Tibial nerve (tissue), 4 donors: ENCODE measurements at regions not wholly inside any gene's neighbourhood (a gene's known extent, or its start where the extent isn't known, plus 50 kb on each side); places are given as distances from the start of the nearest gene placed in this dataset.
"Not testable (repeated sequence)": the region's sequence is repeated elsewhere in the genome, so short reads cannot be mapped to it uniquely, and the experiment has no call there.

Experiments
- DNase-seq, 2 donors: peaks; one replicate each; pipeline ENCODE4 v3.0.0-alpha.2; 2019; ENCODE audit warnings: low spot score in 2 of 2
- H3K27ac ChIP-seq, 4 donors: fragments of 200-600 bp; sonication (generic) in 3 of 4; one replicate each; pipeline ENCODE4 v1.5.1; 2017 to 2019; ENCODE audit warnings: mild to moderate bottlenecking in 1 of 4
- H3K27me3 ChIP-seq, 2 donors: fragments of 200-600 bp; sonication (generic) in 1 of 2; one replicate each; pipeline versions ENCODE4 v1.5.1 to v1.6.0; 2017 to 2019
- H3K36me3 ChIP-seq, 3 donors: fragments of 200-600 bp; sonication (generic); one replicate each; pipeline ENCODE4 v1.5.1; 2018 to 2019
- H3K4me1 ChIP-seq, 4 donors: fragments of 200-600 bp; sonication (generic) in 3 of 4; one replicate each; pipeline ENCODE4 v1.5.1; 2017 to 2019
- H3K4me3 ChIP-seq, 4 donors: fragments of 200-600 bp; sonication (generic) in 3 of 4; one replicate each; pipeline ENCODE4 v1.5.1; 2017 to 2019; ENCODE audit warnings: mild to moderate bottlenecking in 1 of 4, moderate library complexity in 1 of 4
- H3K9me3 ChIP-seq, 4 donors: fragments of 200-600 bp; sonication (generic) in 3 of 4; one replicate each; pipeline ENCODE4 v1.5.1; 2017 to 2019
- EP300 ChIP-seq, 2 donors: sonication (generic); formaldehyde crosslinking; IDR thresholded peaks; one replicate each; pipeline ENCODE4 v1.6.1; 2017; ENCODE audit warnings: antibody characterized with exemption in 2 of 2, mild to moderate bottlenecking in 1 of 2
- POLR2A ChIP-seq, 2 donors: fragments of 450-650 bp; IDR thresholded peaks; one replicate each; pipeline ENCODE4 v1.6.1; 2017; ENCODE audit warnings: antibody characterized with exemption in 2 of 2, mild to moderate bottlenecking in 2 of 2, moderate library complexity in 2 of 2
- WGBS, 2 donors: methylation state at CpG; one replicate each; pipeline ENCODE4 v1.1.5; 2018; 5-methylcytosine and 5-hydroxymethylcytosine counted together
- TF ChIP-seq, protein P1 (sequence below), 5 experiments: fragments of 200-600 bp in 3 of 5; fragments of 450-650 bp in 2 of 5; sonication (generic) in 3 of 5; IDR thresholded peaks; one replicate each; pipeline ENCODE4 v1.5.1; 2016 to 2019; ENCODE audit warnings: antibody characterized with exemption in 5 of 5, mild to moderate bottlenecking in 3 of 5, moderate library complexity in 2 of 5

DNA sequence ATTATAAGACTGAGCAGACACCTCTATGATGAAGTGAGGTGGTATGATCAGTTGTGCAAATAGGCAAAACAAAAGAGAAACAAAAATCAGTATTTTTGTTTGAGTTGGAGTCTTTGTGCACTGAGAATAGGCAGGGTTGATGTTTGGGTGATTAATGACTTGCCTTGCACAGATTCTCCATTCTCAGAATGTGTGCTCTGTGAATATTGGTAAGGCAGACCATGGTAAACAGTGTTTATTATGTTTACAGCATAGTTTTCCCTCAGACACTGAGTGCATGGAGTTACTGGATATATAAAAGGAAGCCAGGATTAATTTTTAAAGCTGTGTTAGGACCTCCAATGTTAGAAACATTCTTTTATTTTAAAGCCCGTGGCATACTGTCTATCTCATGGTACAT lies 240.2 kb upstream of the MAGEB16 start:
- TF ChIP-seq, protein P1, sequence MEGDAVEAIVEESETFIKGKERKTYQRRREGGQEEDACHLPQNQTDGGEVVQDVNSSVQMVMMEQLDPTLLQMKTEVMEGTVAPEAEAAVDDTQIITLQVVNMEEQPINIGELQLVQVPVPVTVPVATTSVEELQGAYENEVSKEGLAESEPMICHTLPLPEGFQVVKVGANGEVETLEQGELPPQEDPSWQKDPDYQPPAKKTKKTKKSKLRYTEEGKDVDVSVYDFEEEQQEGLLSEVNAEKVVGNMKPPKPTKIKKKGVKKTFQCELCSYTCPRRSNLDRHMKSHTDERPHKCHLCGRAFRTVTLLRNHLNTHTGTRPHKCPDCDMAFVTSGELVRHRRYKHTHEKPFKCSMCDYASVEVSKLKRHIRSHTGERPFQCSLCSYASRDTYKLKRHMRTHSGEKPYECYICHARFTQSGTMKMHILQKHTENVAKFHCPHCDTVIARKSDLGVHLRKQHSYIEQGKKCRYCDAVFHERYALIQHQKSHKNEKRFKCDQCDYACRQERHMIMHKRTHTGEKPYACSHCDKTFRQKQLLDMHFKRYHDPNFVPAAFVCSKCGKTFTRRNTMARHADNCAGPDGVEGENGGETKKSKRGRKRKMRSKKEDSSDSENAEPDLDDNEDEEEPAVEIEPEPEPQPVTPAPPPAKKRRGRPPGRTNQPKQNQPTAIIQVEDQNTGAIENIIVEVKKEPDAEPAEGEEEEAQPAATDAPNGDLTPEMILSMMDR (IDR thresholded peaks at IDR 0.05), result no peak
- no peak for TF ChIP-seq POLR2A (IDR thresholded peaks at IDR 0.05)
- no peak for TF ChIP-seq EP300 (IDR thresholded peaks at IDR 0.05)
- Histone ChIP-seq H3K36me3 (no peaks in the 10 kb centered on the region), H3K9me3 (no peaks in the 10 kb centered on the region), H3K4me1 (no peaks in the 10 kb centered on the region), H3K27ac (no peak overlapping the region), H3K4me3 (no peak overlapping the region), H3K27me3 (no peaks in the 10 kb centered on the region)
- 71 to 90% methylated on average over 1 of the region's 1 CpG for WGBS, 2 donors
- DNase-seq, result no peak

DNA sequence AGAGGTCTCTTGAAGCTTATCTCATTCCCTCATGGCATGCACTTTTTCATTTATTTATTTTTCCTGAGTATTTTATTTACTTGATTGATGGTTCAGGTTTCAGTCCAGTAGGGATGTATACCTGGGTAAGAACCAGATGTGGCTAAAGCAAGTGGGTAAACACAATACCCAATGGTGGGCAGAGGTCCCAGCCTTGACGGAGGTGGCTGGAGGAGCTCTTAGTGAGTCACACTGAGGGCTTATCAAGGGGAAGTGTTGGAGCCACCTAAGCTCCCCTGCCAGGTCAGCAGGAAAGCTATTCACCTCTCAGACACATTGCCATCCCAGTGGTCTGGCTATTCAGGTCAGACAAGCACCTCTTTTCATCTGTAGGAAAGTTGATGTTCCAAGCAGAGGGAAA lies 236.2 kb upstream of the MAGEB16 start:
- Histone ChIP-seq H3K36me3 (no peaks in the 10 kb centered on the region), H3K9me3 (no peaks in the 10 kb centered on the region), H3K4me1 (no peaks in the 10 kb centered on the region), H3K4me3 (no peak overlapping the region), H3K27ac (no peak overlapping the region), H3K27me3 (no peaks in the 10 kb centered on the region)
- no peak for DNase-seq
- WGBS, 2 donors, result 73 to 100% methylated on average over 1 of the region's 1 CpG
- TF ChIP-seq, protein P1 (IDR thresholded peaks at IDR 0.05), result no peak
- TF ChIP-seq EP300 (IDR thresholded peaks at IDR 0.05), result no peak
- TF ChIP-seq POLR2A (IDR thresholded peaks at IDR 0.05), result no peak

DNA sequence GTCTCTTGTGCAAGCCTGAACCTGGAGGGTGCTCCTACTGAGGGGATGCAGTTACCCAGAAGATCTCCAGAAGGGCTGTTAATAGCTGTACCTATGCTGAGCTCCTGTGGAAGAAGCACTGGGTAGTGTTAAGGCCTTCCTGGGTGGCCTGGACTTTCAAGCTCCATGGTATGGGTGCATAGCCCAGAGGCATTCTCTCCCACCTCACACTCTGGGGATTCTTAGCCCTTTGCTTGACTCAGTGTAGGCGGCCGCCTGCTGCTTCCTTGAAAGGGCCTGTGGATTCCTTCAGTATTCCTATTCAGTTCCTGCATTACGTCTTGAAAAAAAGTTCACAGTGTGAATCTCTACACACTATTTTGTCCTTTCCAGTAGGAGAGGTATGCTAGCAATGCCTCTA lies 235.7 kb upstream of the MAGEB16 start:
- H3K4me1 ChIP-seq, result no peaks in the 10 kb centered on the region
- WGBS, 2 donors, result 77 to 86% methylated on average over 3 of the region's 3 CpGs
- H3K9me3 ChIP-seq, result no peaks in the 10 kb centered on the region
- DNase-seq, result no peak
- no peak overlapping the region for H3K27ac ChIP-seq
- no peaks in the 10 kb centered on the region for H3K36me3 ChIP-seq
- TF ChIP-seq POLR2A (IDR thresholded peaks at IDR 0.05) (no peak), EP300 (IDR thresholded peaks at IDR 0.05) (no peak)
- no peaks in the 10 kb centered on the region for H3K27me3 ChIP-seq
- H3K4me3 ChIP-seq, result no peak overlapping the region

DNA sequence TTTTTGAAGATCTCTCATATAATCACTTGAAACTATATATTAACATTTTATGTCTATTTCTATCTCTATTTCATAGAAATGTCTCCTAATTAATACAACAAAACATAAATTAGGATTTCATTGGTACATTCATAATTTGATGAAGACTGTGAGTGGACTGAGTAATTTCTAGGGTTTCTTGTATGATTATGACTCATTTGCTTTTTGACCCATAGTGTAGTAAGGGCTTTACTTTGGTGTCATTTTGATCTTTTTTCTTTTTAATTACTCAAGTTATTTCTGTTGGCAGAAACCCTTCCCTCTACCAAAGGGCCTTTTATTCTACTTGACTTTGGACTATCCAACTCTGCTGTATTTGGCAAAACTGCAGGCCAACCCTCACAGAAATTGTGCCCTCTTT lies 207.9 kb upstream of the MAGEB16 start:
- DNase-seq, result no peak
- TF ChIP-seq EP300 (IDR thresholded peaks at IDR 0.05) (no peak), POLR2A (IDR thresholded peaks at IDR 0.05) (no peak)
- TF ChIP-seq, protein P1 (IDR thresholded peaks at IDR 0.05), result no peak
- Histone ChIP-seq H3K4me3 (no peak overlapping the region), H3K36me3 (no peaks in the 10 kb centered on the region), H3K27ac (no peak overlapping the region), H3K27me3 (peaks cover 0 to 9% of the 10 kb centered on the region in 2 donors), H3K4me1 (no peaks in the 10 kb centered on the region), H3K9me3 (no peaks in the 10 kb centered on the region)

DNA sequence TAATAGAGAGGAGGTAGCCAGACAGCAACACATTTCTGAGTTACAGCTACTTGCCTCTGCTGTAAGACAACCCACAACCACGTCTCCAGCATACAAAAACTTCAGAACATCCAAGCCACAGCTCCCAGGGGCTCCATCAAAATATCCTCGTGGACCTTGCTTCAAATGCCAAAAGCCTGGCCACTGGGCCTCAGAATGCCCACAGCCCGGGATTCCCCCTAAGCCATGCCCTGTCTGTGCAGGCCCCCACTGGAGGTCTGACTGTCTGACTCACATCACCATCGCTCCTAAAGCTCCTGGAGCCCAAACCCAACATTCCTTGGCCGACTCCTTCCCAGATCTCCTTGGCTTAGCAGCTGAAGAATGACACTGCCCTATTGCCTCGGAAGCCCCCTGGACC lies 186.6 kb upstream of the MAGEB16 start:
- WGBS, 2 donors, result 65 to 77% methylated on average over 6 of the region's 6 CpGs
- DNase-seq, H3K4me3 ChIP-seq, H3K4me1 ChIP-seq, H3K9me3 ChIP-seq, H3K36me3 ChIP-seq, H3K27ac ChIP-seq, H3K27me3 ChIP-seq: not testable (repeated sequence)

DNA sequence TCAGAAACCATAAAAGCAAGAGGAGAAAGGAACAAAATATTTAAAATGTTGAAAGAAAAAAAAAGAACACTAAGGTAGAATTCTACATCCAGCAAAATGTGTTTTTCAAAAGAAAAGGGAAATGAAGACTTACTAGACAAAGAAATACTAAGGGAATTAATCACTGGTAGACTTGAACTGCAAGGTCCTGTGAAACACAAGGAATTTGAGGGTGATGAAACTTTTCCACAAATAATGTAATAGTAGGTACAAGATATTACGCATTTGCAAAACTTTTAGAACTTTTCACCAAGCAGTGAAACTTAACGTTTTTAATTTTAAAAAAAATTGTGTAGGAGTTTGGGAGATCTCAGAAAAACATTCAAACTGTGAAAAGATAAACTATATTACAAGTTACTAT lies 180.3 kb upstream of the MAGEB16 start:
- Histone ChIP-seq H3K9me3 (no peaks in the 10 kb centered on the region), H3K4me3 (no peak overlapping the region), H3K27me3 (no peaks in the 10 kb centered on the region), H3K4me1 (no peaks in the 10 kb centered on the region), H3K27ac (no peak overlapping the region), H3K36me3 (no peaks in the 10 kb centered on the region)
- TF ChIP-seq EP300 (IDR thresholded peaks at IDR 0.05) (no peak), POLR2A (IDR thresholded peaks at IDR 0.05) (no peak)
- TF ChIP-seq, protein P1 (IDR thresholded peaks at IDR 0.05), result no peak
- no peak for DNase-seq
- WGBS, 2 donors, result 66 to 75% methylated on average over 2 of the region's 2 CpGs
